H1 (cell line): ENCODE measurements at regions not wholly inside any gene's neighbourhood (a gene's known extent, or its start where the extent isn't known, plus 50 kb on each side); places are given as distances from the start of the nearest gene placed in this dataset.

Experiments
- EGR1 ChIP-seq: IDR thresholded peaks from 2 replicates; pipeline ENCODE4 v1.6.1; 2011; ENCODE audit warnings: low read depth, low read length, borderline replicate concordance
- POLR2A ChIP-seq, 2 experiments: IDR thresholded peaks; 1 replicate in 1 of 2; 2 replicates in 1 of 2; pipeline ENCODE4 v1.6.1; 2011; ENCODE audit warnings: low read depth in 2 of 2, low read length in 2 of 2, mild to moderate bottlenecking in 2 of 2; ENCODE audit errors: control extremely low read depth in 1 of 2
- SIN3A ChIP-seq, 2 experiments: IDR thresholded peaks in 1 of 2; conservative IDR thresholded peaks in 1 of 2; 2 replicates each; pipeline ENCODE4 v1.6.1; 2011 to 2012; ENCODE audit warnings: low read length in 2 of 2, improper control_type of control experiment in 1 of 2, low read depth in 1 of 2, mild to moderate bottlenecking in 1 of 2

DNA sequence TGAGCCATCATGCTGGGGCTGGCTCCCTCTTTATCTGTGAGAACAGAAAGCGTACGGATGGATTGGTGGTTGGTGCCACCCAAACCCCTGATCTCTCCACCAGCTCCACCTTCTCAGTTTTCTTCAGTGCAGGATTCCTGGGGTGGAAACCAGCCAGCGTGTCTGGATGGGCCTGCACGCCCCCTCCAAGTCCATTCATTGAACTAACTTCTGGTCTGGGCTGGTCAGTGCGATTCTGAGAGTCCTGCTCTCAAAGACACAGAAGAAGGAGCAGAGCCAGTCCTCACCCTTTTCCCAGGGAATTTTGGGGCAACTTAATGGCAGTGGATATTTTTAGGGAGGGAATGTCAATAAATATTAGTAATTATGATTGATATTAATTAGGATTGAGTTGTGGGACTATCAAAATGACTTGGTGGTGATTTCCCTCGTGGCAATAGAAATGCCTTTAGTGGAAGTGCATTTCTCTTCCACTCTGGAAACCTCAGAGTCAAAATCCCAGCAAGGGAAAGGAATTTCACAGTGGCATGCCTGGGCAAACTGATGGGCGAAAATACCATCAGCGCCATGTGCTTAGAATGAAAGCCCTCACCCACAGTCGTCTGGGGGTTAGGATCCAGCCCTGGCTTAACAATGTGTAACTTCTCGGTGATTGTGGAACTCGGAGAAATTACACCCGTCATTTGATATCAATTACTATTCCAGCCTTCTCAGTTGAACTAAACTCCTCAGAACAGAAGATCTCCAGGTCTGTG, 69.3 kb upstream of the EEPD1 start:
- TF ChIP-seq EGR1: no peak
- TF ChIP-seq SIN3A (conservative IDR thresholded peaks at IDR 0.05 in 1 of 2, IDR thresholded peaks at IDR 0.05 in 1 of 2; ENCODE audit: low read depth in 1 of 2, low read length in 2 of 2): no peak
- no peak for TF ChIP-seq POLR2A (IDR thresholded peaks at IDR 0.05; ENCODE audit: control extremely low read depth in 1 of 2, low read depth in 2 of 2, low read length in 2 of 2)
